22Rv1 (cell line): ENCODE measurements at regions not wholly inside any gene's neighbourhood (a gene's known extent, or its start where the extent isn't known, plus 50 kb on each side); places are given as distances from the start of the nearest gene placed in this dataset.

Experiments used
- CTCF ChIP-seq: fragments of 450-650 bp; IDR thresholded peaks from 2 replicates; pipeline ENCODE4 v1.5.1; 2017; ENCODE audit warnings: mild to moderate bottlenecking
- ZFX ChIP-seq: fragments of 450-650 bp; IDR thresholded peaks from 2 replicates; pipeline ENCODE4 v1.6.1; 2017; ENCODE audit warnings: antibody characterized with exemption, borderline replicate concordance

DNA sequence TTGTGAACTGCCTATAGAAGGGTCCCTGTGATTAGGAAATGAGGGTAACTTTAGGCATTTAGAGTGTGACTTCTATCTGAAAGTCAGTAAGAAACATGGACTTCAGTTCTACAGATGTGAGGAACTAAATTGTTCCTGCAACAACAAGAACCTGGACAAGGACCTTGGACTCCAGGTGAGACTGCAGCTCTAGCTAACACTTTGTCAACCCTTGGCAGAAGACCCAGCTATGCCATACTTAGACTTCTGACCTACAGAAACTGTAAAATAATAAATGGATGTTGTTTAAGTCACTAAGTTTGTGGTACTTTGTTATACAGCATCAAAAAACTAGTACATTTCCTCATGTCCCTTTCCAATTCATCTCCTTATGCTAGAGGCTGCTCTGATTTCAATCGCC, 580.8 kb downstream of the IQCM start:
- TF ChIP-seq CTCF (no peak), ZFX (no peak)
